Duodenal mucosa (tissue), 2 donors: ENCODE measurements at regions not wholly inside any gene's neighbourhood (a gene's known extent, or its start where the extent isn't known, plus 50 kb on each side); places are given as distances from the start of the nearest gene placed in this dataset.

ENCODE experiments used
- H3K27ac ChIP-seq: one replicate; pipeline ENCODE4 v1.7.0; 2013; ENCODE audit warnings: low read depth, low read length
- H3K27me3 ChIP-seq, 2 donors: one replicate each; pipeline ENCODE4 v1.7.0; 2013; ENCODE audit warnings: low read length in 2 of 2, control low read depth in 1 of 2; ENCODE audit not compliant: insufficient read depth in 2 of 2, control insufficient read depth in 1 of 2
- H3K36me3 ChIP-seq, 2 donors: one replicate each; pipeline ENCODE4 v1.7.0; 2013; ENCODE audit warnings: low read length in 2 of 2, control low read depth in 1 of 2; ENCODE audit not compliant: insufficient read depth in 2 of 2, control insufficient read depth in 1 of 2
- H3K4me1 ChIP-seq, 2 donors: one replicate each; pipeline ENCODE4 v1.7.0; 2013; ENCODE audit warnings: low read length in 2 of 2, control low read depth in 1 of 2; ENCODE audit not compliant: insufficient read depth in 2 of 2, control insufficient read depth in 1 of 2
- H3K4me3 ChIP-seq, 2 donors: one replicate each; pipeline ENCODE4 v1.7.0; 2013; ENCODE audit warnings: low read length in 2 of 2, low read depth in 1 of 2
- H3K9ac ChIP-seq, 2 donors: one replicate each; pipeline ENCODE4 v1.7.0; 2013; ENCODE audit warnings: low read length in 2 of 2, low read depth in 1 of 2
- H3K9me3 ChIP-seq, 2 donors: one replicate each; pipeline ENCODE4 v1.7.0; 2013; ENCODE audit warnings: low read length in 2 of 2, control low read depth in 1 of 2; ENCODE audit not compliant: control insufficient read depth in 1 of 2

DNA sequence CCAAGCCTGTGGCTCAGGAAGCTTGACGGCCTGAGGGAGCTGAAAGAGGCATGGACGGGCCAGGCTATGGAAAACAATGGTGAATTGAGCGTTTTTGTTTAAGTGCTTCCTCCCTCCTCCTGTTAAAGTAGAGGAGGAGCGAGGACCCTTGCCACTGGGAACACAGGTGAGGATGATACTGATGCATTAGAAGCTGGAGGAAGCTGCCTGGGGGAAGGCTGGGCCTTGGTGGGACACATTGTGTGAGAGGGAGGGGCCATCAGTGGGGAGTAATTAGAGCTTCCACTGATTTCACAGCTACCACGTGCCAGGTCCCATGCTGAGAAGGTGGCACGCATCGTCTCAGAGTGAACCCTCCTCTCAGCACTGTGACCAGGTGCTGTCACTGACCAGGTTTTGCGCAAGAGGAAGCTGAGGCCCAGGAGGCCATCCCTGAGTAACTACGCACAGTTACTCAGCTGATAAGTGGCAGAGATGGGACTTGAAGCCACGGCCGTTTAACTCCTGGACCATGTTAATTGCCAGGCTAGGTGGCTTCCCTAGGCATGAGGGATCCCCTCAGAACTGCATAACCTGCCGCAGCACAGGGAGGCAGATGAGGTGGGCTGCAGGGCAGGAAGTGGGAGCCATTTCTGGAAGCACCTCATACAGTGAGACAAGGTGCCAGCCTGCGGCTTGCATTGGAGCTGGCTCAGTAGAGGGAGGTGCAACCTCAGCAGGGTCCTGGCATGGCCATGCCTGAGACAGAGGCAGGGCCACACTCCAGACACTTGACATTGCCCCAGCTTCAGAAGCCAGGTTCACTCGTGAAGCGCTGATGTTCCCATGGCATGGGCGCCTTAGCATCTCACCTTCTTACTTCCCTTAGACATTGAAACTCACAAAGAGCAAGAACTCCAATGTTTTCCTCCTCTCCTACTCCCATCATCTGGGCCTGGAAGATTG is 195.3 kb upstream of the MVB12B start:
- H3K27me3 ChIP-seq: peaks cover 2 to 4% of the 10 kb centered on the region in 2 donors
- H3K4me3 ChIP-seq: no peak overlapping the region
- H3K9ac ChIP-seq: no peak overlapping the region
- H3K36me3 ChIP-seq: no peaks in the 10 kb centered on the region
- no peaks in the 10 kb centered on the region for H3K4me1 ChIP-seq
- H3K27ac ChIP-seq: no peak overlapping the region
- no peaks in the 10 kb centered on the region for H3K9me3 ChIP-seq

- Histone ChIP-seq H3K9me3 (peaks cover 2 to 4% of the 10 kb centered on the region in 2 donors), H3K27me3 (peaks cover 2% of the 10 kb centered on the region in 2 donors), H3K9ac (no peak overlapping the region), H3K4me1 (no peaks in the 10 kb centered on the region), H3K4me3 (no peak overlapping the region), H3K27ac (no peak overlapping the region), H3K36me3 (no peaks in the 10 kb centered on the region)
Observed at GRCh38 chr9:126132746-126133145, 193.9 kb upstream of the MVB12B start.

DNA sequence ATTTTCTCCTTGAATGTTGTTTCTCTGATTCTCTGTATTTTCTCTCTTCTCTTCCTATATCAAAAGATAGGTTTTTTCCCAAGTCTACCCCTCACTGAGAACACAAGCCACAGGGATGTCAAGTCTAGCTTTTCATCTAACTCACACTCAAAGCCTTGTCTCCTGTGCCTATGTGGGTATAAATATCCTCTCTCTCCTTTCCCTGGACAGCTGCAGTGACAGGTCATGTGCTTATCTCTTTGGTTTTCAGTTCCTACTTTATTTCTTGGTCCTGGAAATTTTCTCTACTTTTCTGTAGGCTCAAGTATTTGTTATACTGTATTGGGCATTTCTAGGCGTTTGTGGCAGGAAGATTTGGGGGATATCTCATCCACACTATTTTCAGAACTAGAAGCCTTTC is 182.4 kb upstream of the MVB12B start:
- peaks cover 0 to 7% of the 10 kb centered on the region in 2 donors for H3K4me1 ChIP-seq
- no peak overlapping the region for H3K4me3 ChIP-seq
- H3K36me3 ChIP-seq: no peaks in the 10 kb centered on the region
- H3K9me3 ChIP-seq: no peaks in the 10 kb centered on the region
- peaks cover 4 to 13% of the 10 kb centered on the region in 2 donors for H3K27me3 ChIP-seq
- no peak overlapping the region for H3K27ac ChIP-seq
- no peak overlapping the region for H3K9ac ChIP-seq

DNA sequence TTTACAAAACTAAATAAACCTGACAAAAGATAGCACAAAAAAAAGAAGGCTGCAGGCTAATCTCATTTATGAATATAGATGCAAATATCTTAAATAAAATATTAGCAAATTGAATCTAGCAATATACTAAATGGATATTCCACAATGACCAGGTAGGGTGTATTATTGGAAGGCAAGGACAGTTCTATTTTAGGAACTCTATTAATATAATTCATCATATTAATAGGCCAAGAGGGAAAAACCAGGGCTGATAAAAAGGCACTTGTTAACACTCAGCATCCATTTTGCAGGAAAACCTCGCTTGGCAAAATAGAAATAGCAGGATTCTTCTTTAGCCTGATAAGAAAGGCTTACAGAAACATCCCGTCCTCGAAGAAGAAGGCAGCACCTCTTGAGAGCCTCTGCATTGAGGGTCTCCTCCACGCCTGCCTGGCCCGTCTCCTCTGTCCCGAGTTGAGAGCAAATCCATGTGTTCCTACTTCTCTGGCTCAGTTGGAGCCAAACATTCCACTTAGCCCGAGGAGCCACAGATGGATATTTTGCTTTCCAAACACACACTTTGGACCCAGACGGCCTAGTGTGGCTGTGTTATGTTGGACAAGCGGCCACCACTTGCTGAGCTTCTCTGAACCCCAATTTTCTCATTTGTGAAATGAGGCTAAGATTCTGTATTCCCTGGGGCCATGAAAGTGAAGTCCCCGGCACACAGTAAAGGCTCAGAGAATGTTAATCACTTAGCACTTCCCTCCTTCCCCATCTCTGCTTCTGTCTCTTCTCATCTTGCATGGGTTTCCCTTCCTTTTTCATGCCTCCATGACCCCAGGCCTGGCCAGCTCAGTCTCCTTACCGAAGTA is 181.8 kb upstream of the MVB12B start:
- Histone ChIP-seq H3K36me3 (no peaks in the 10 kb centered on the region), H3K9me3 (no peaks in the 10 kb centered on the region), H3K9ac (no peak overlapping the region), H3K27me3 (peaks cover 4 to 13% of the 10 kb centered on the region in 2 donors), H3K4me3 (no peak overlapping the region), H3K27ac (no peak overlapping the region), H3K4me1 (peaks cover 0 to 7% of the 10 kb centered on the region in 2 donors)

- H3K36me3 ChIP-seq: no peaks in the 10 kb centered on the region
- H3K4me3 ChIP-seq: no peak overlapping the region
- no peak overlapping the region for H3K27ac ChIP-seq
- H3K9me3 ChIP-seq: no peaks in the 10 kb centered on the region
- peaks cover 0 to 7% of the 10 kb centered on the region in 2 donors for H3K4me1 ChIP-seq
- no peak overlapping the region for H3K9ac ChIP-seq
- peaks cover 4 to 13% of the 10 kb centered on the region in 2 donors for H3K27me3 ChIP-seq
Observed at GRCh38 chr9:126145887-126146253, 180.8 kb upstream of the MVB12B start.

DNA sequence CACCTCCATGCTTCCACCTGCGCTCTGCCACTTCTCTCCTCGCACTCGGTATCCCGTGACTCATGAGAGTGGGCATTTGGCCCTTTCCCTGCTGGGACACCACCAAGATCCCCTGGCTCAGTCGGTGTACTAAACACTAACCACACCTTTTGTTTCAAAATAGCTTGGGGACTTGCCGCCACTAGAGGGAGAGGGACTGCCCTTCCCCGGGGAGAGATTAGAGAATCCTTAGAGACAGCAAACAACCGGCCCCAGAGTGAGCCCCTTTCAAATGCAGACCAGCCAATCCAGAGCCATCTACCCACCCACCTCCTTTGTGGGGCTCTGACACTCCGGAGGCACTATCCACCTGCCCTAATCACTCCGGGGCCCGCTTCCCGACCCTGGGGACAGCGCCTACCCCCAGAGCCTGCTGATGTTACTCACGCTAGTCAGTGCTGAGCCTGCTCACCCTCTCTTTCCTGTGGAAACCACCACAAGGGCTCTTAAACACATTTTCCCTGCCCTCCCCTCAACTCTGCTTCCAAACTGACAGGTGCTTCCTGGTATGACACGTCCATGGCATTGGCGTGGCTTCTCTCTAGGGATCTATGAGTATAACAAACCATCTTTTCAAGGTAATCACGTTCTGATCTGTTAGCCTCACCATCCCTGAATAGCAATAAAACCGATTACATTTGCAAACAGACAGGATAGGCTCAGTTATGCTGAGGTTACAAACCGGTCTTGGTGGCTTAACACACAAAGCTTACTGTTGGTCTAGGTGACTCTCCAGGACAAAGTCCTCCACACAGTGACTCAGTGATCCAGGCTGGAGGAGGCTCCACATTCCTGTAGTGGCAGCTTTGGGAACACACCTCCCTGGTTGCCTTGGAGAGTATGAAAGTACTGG is 180.1 kb upstream of the MVB12B start:
- H3K27me3 ChIP-seq: peaks cover 4 to 13% of the 10 kb centered on the region in 2 donors
- no peak overlapping the region for H3K4me3 ChIP-seq
- no peaks in the 10 kb centered on the region for H3K36me3 ChIP-seq
- no peak overlapping the region for H3K27ac ChIP-seq
- peaks cover 2 to 12% of the 10 kb centered on the region in 2 donors for H3K4me1 ChIP-seq
- no peaks in the 10 kb centered on the region for H3K9me3 ChIP-seq
- no peak overlapping the region for H3K9ac ChIP-seq

DNA sequence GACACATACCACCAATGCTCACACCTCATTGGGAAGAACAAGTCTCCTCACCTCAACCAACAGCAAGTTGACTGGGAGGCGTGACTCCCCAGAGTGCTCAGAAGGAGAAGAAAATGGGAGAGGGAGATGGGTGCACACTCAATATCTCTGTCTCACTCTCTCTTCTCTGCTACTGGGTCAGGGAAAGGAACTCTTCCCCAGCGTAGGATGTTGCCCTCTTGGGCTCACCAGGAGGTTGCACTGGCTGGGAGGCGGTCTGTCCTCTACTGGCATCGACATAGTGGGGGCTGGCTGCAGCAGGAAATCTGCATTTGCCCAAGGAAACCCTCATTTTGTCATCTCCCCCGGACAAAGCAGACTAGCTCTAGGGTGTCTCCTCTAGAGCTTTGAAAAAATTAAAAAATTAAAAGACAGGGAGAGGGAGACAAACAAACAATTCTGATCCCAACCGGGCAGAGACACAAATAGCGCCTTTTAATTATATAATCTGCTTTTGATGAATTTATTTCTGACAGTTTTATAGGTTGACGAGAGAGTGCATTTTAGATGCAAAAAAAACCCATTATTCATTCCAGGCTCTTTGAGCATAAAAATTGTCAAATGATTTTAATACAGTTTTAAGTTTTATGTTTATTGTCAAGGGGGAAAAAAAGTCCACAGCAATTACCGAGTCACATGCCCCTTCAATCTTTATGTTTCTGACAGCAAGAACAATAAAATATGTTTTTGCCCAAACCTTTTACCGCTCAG is 179.3 kb upstream of the MVB12B start:
- Histone ChIP-seq H3K9ac (no peak overlapping the region), H3K36me3 (no peaks in the 10 kb centered on the region), H3K27me3 (peaks cover 4 to 13% of the 10 kb centered on the region in 2 donors), H3K4me3 (no peak overlapping the region), H3K4me1 (peaks cover 9 to 16% of the 10 kb centered on the region in 2 donors), H3K9me3 (no peaks in the 10 kb centered on the region), H3K27ac (no peak overlapping the region)

DNA sequence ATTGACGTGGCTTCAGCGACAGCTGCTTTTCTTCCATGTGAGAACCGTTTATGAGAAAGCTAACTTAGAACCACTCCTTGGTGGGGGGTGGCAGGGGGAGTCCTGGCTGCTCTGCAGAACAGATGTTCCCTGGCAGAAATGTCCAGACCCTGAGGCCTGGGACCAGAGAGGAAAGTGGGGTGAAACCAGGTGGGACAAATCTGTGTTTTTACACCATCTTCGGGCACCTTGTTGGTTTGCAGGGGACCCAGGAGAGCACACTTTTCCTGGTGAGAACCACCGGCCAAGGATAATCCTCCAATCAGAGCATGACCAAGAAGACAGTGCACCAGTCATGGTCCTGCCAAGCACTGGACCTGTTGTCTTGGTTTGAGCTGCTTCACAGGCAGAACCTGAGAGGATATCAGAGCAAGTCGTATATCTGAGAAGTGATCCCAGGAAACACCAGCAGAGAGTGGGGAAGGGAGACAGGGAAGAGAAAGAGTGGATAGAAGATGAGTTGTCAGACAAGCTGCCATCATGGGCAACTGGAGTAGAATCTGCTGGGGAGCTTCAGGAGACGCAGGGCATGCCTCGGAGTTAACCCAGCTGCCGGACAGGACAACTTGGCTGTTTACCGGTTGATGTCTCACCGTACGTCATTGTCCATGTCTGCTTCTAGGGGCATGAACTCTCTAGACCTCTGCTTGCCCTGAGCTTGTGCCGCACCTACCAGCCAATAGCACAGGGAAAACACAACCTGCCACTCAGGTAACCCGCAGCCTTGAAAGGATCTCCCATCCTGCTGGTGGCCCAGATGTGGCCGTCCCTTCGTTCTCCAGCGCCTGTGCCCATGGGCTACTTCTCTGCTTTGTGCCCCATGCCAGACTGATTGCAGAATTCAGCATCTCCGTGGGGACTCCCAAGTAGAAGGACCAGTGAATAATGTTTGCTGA is 178.4 kb upstream of the MVB12B start:
- Histone ChIP-seq H3K27me3 (peaks cover 4 to 13% of the 10 kb centered on the region in 2 donors), H3K9ac (no peak overlapping the region), H3K4me3 (no peak overlapping the region), H3K36me3 (no peaks in the 10 kb centered on the region), H3K4me1 (peaks cover 9 to 16% of the 10 kb centered on the region in 2 donors), H3K27ac (no peak overlapping the region), H3K9me3 (no peaks in the 10 kb centered on the region)
